ENCODE measurements at regions not wholly inside any gene's neighbourhood (a gene's known extent, or its start where the extent isn't known, plus 50 kb on each side); places are given as distances from the start of the nearest gene placed in this dataset.

- Mint-ChIP-seq H3K27ac (ENCODE audit: unreplicated experiment) (no peak overlapping the region), H3K27me3 (ENCODE audit: low read depth) (peaks cover 5% of the 10 kb centered on the region), H3K4me3 (no peak overlapping the region)
Observed at GRCh38 chr10:129224065-129224464, 243.0 kb upstream of the MGMT start.

GRCh38 chr10:129231821-129232220 is 235.2 kb upstream of the MGMT start:
- Mint-ChIP-seq H3K36me3 (ENCODE audit: low read depth) (no peaks in the 10 kb centered on the region), H3K9me3 (no peaks in the 10 kb centered on the region), H3K27me3 (ENCODE audit: low read depth) (no peaks in the 10 kb centered on the region), H3K27ac (ENCODE audit: unreplicated experiment) (no peak overlapping the region), H3K4me3 (no peak overlapping the region), H3K4me1 (peaks cover 18% of the 10 kb centered on the region)
- no peak for TF ChIP-seq CTCF (conservative IDR thresholded peaks at IDR 0.05)
- DNase-seq (ENCODE audit: low read depth, low spot score) = no peak

More at GRCh38 chr10:129224065-129224464, 243.0 kb upstream of the MGMT start:
- no peaks in the 10 kb centered on the region for H3K36me3 Mint-ChIP-seq (ENCODE audit: low read depth)
- DNase-seq (ENCODE audit: low read depth, low spot score) = no peak
- H3K4me1 Mint-ChIP-seq = no peaks in the 10 kb centered on the region
- TF ChIP-seq CTCF (conservative IDR thresholded peaks at IDR 0.05) = no peak
- H3K9me3 Mint-ChIP-seq = peaks cover 2% of the 10 kb centered on the region

DNA sequence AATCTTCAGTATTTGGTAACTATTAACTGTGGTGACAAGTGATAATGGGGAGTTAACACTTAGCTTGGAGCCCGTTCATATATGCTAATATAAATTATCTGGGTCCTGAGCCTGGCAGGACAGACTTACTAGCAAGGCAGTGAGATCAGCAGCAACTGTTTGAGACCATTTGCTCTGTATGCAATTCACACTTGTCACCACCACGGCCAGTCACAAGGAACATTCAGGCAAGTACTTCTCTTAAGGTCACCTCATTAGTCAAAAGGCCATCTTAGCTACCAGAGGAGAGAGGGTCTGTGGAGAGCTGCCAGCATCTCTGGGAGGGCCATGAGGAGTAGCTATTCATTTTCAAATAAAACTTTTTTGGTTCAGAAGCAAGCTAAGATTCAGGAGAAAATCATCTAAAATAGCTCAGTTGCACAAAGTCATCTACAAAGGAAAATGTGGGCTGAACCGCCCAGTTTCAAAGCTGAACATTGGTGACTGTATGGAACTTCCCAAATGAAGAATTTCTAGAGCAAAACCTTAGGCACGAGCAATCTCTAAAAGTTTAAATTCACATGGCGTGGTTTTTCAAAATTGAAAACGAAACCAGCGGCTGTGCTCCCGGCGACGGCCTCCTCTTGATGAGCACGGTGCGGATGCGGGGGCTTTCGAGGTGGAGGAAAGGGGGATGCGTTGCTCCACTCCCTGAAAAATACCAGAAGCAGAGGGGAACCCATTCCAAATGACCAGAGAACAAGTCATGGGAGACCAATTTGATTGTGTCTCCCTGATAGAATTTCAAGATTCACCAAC is 233.5 kb upstream of the MGMT start:
- Mint-ChIP-seq H3K4me1 (peaks cover 18% of the 10 kb centered on the region), H3K27me3 (ENCODE audit: low read depth) (no peaks in the 10 kb centered on the region), H3K27ac (ENCODE audit: unreplicated experiment) (no peak overlapping the region), H3K9me3 (no peaks in the 10 kb centered on the region), H3K36me3 (ENCODE audit: low read depth) (no peaks in the 10 kb centered on the region), H3K4me3 (no peak overlapping the region)
- no peak for DNase-seq (ENCODE audit: low read depth, low spot score)
- TF ChIP-seq CTCF (conservative IDR thresholded peaks at IDR 0.05) = no peak

DNA sequence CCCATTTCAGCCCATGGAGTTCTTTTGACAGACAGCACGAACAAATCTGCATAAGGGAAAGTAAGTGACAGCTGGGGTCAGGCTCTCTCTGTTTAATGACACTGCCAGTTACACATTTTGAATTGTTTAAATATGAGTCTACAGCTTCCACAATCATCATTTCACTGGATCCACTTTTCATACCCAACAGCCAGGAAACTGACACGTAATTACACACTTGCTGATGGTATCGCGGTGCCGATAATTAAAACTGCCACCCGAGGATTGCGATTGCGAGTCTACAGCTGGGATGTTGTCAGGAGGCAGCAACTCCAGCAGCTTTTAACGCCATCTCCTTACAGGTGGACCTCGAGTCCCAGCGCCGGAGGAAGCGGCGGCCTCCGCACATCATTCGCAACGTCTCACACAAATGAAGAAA is 230.8 kb upstream of the MGMT start:
- Mint-ChIP-seq H3K9me3 (no peaks in the 10 kb centered on the region), H3K27ac (ENCODE audit: unreplicated experiment) (no peak overlapping the region), H3K4me1 (peaks cover 18% of the 10 kb centered on the region), H3K4me3 (no peak overlapping the region), H3K36me3 (ENCODE audit: low read depth) (no peaks in the 10 kb centered on the region), H3K27me3 (ENCODE audit: low read depth) (no peaks in the 10 kb centered on the region)
- DNase-seq (ENCODE audit: low read depth, low spot score) = no peak
- TF ChIP-seq CTCF (conservative IDR thresholded peaks at IDR 0.05) = no peak

- H3K27ac Mint-ChIP-seq (ENCODE audit: unreplicated experiment) = no peak overlapping the region
- H3K4me1 Mint-ChIP-seq = peaks cover 4% of the 10 kb centered on the region
- no peak for DNase-seq (ENCODE audit: low read depth, low spot score)
- peaks cover 4% of the 10 kb centered on the region for H3K27me3 Mint-ChIP-seq (ENCODE audit: low read depth)
- H3K9me3 Mint-ChIP-seq = no peaks in the 10 kb centered on the region
- H3K36me3 Mint-ChIP-seq (ENCODE audit: low read depth) = no peaks in the 10 kb centered on the region
- H3K4me3 Mint-ChIP-seq = no peak overlapping the region
- no peak for TF ChIP-seq CTCF (conservative IDR thresholded peaks at IDR 0.05)
Observed at GRCh38 chr10:129241461-129241860, 225.6 kb upstream of the MGMT start.

Measured in neural crest cell (in vitro differentiated cells).